Gastrocnemius medialis (tissue), 4 donors: ENCODE measurements at regions not wholly inside any gene's neighbourhood (a gene's known extent, or its start where the extent isn't known, plus 50 kb on each side); places are given as distances from the start of the nearest gene placed in this dataset.

Source experiments
- ATAC-seq, 2 donors: fragments of 150-250 bp; one replicate each; pipeline ENCODE4 v1.9.1; 2016
- DNase-seq, 2 donors: peaks; one replicate each; pipeline ENCODE4 v3.0.0-alpha.2; 2019
- H3K27ac ChIP-seq, 4 donors: fragments of 200-600 bp; sonication (generic); 1 replicate in 1 of 4; 2 replicates in 3 of 4; pipeline ENCODE4 v1.5.1; 2016 to 2018; ENCODE audit warnings: mild to moderate bottlenecking in 2 of 4, moderate library complexity in 1 of 4
- H3K27me3 ChIP-seq, 3 donors: fragments of 200-600 bp; sonication (generic) in 2 of 3; 1 replicate in 1 of 3; 2 replicates in 2 of 3; pipeline versions ENCODE4 v1.5.1 to v1.6.0; 2016 to 2019; ENCODE audit warnings: mild to moderate bottlenecking in 1 of 3, moderate library complexity in 1 of 3
- H3K36me3 ChIP-seq, 2 donors: fragments of 200-600 bp; sonication (generic) in 1 of 2; one replicate each; pipeline ENCODE4 v1.5.1; 2017 to 2018
- H3K4me1 ChIP-seq, 2 donors: fragments of 200-600 bp; sonication (generic) in 1 of 2; one replicate each; pipeline ENCODE4 v1.5.1; 2016 to 2017; ENCODE audit warnings: mild to moderate bottlenecking in 2 of 2
- H3K4me3 ChIP-seq, 4 donors: fragments of 200-600 bp; sonication (generic) in 3 of 4; 1 replicate in 1 of 4; 2 replicates in 3 of 4; pipeline ENCODE4 v1.5.1; 2016 to 2019; ENCODE audit warnings: mild to moderate bottlenecking in 2 of 4
- H3K9me3 ChIP-seq, 3 donors: fragments of 200-600 bp; sonication (generic) in 2 of 3; 1 replicate in 1 of 3; 2 replicates in 2 of 3; pipeline ENCODE4 v1.5.1; 2016 to 2019
- CTCF ChIP-seq, 5 experiments: fragments of 450-650 bp in 3 of 5; fragments of 200-600 bp in 2 of 5; sonication (generic) in 2 of 5; IDR thresholded peaks in 4 of 5; conservative IDR thresholded peaks in 1 of 5; 1 replicate in 4 of 5; 2 replicates in 1 of 5; pipeline ENCODE4 v1.5.1; 2016 to 2019; ENCODE audit warnings: antibody characterized with exemption in 5 of 5, mild to moderate bottlenecking in 3 of 5, moderate library complexity in 3 of 5
- POLR2A ChIP-seq, 2 donors: fragments of 450-650 bp; IDR thresholded peaks; one replicate each; pipeline ENCODE4 v1.6.1; 2017; ENCODE audit warnings: antibody characterized with exemption in 2 of 2, mild to moderate bottlenecking in 2 of 2, moderate library complexity in 2 of 2
- in situ Hi-C, 4 donors: fragments of 200-750 bp; cut with MboI; loops; one replicate each; pipeline versions ENCODE4 v1.15.0 to v1.8.0; 2017; ENCODE audit warnings: low sequenced_read_pairs in 4 of 4
- intact Hi-C: fragments of 100-400 bp; cut with DNase I; formaldehyde crosslinking; loops from one replicate; pipeline ENCODE4 v1.15.1; 2023; ENCODE audit warnings: low total_unique reads

- Histone ChIP-seq H3K27me3 (no peaks in the 10 kb centered on the region), H3K4me3 (no peak overlapping the region), H3K4me1 (no peaks in the 10 kb centered on the region), H3K36me3 (no peaks in the 10 kb centered on the region), H3K9me3 (peaks cover 0 to 5% (median 0%) of the 10 kb centered on the region in 3 donors), H3K27ac (no peak overlapping the region)
- in situ Hi-C loops, result no loop called here
- DNase-seq (no peak), ATAC-seq (no peak)
- intact Hi-C loops, result no loop called here
- TF ChIP-seq CTCF (IDR thresholded peaks at IDR 0.05 in 4 of 5, conservative IDR thresholded peaks at IDR 0.05 in 1 of 5), result no peak
- no peak for TF ChIP-seq POLR2A (IDR thresholded peaks at IDR 0.05)
These were observed 248.6 kb downstream of the OLFM3 start for GRCh38 chr1:101748077-101748476.
